ENCODE measurements at regions not wholly inside any gene's neighbourhood (a gene's known extent, or its start where the extent isn't known, plus 50 kb on each side); places are given as distances from the start of the nearest gene placed in this dataset.

- TF ChIP-seq CREB1 (CRISPR knock-in tag; IDR thresholded peaks at IDR 0.05; ENCODE audit: low read depth) (no peak), CTCF (conservative IDR thresholded peaks at IDR 0.05; ENCODE audit: low read depth in 2 of 2) (no peak), POLR2AphosphoS5 (IDR thresholded peaks at IDR 0.05; ENCODE audit: low read depth) (no peak), ZNF462 (CRISPR knock-in tag; IDR thresholded peaks at IDR 0.05) (no peak), EZH2 (IDR thresholded peaks at IDR 0.05; ENCODE audit: low read depth, unreplicated experiment) (no peak), REST (IDR thresholded peaks at IDR 0.05; ENCODE audit: unreplicated experiment) (no peak), ZNF331 (CRISPR knock-in tag; IDR thresholded peaks at IDR 0.05; ENCODE audit: low read depth) (no peak), NANOG (IDR thresholded peaks at IDR 0.05; ENCODE audit: borderline replicate concordance) (no peak), JUNB (IDR thresholded peaks at IDR 0.05; ENCODE audit: unreplicated experiment) (no peak)
Measured at GRCh38 chr20:56094228-56094627, 88.9 kb upstream of the CBLN4 start.

All from GM23338 (cell line).